ENCODE measurements at regions not wholly inside any gene's neighbourhood (a gene's known extent, or its start where the extent isn't known, plus 50 kb on each side); places are given as distances from the start of the nearest gene placed in this dataset.

- no peak for TF ChIP-seq CTCF (CRISPR knock-in tag; IDR thresholded peaks at IDR 0.05)
- TF ChIP-seq SNAPC5 (CRISPR knock-in tag; IDR thresholded peaks at IDR 0.05; ENCODE audit: borderline replicate concordance), result no peak
- TF ChIP-seq RAD21 (CRISPR knock-in tag; IDR thresholded peaks at IDR 0.05), result no peak
These were observed 230.3 kb downstream of the TDRD15 start for GRCh38 chr2:21353879-21354679.

All from HepG2 (cell line).